ENCODE measurements at regions not wholly inside any gene's neighbourhood (a gene's known extent, or its start where the extent isn't known, plus 50 kb on each side); places are given as distances from the start of the nearest gene placed in this dataset.
"Not testable (repeated sequence)": the region's sequence is repeated elsewhere in the genome, so short reads cannot be mapped to it uniquely, and the experiment has no call there.

GRCh38 chr15:44817797-44818196, 81.5 kb downstream of the TRIM69 start:
- not testable (repeated sequence) for H3K27ac ChIP-seq; DNase-seq; H3K4me3 ChIP-seq (ENCODE audit: low read depth, low read length); H3K36me3 ChIP-seq; H3K27me3 ChIP-seq (ENCODE audit: insufficient read depth, low read depth, severe bottlenecking); H3K9me3 ChIP-seq (ENCODE audit: severe bottlenecking)

GRCh38 chr15:44819331-44819987, 83.1 kb downstream of the TRIM69 start:
- not testable (repeated sequence) for H3K27me3 ChIP-seq (ENCODE audit: insufficient read depth, low read depth, severe bottlenecking); H3K4me3 ChIP-seq (ENCODE audit: low read depth, low read length); H3K36me3 ChIP-seq; H3K27ac ChIP-seq; H3K9me3 ChIP-seq (ENCODE audit: severe bottlenecking); DNase-seq

DNA sequence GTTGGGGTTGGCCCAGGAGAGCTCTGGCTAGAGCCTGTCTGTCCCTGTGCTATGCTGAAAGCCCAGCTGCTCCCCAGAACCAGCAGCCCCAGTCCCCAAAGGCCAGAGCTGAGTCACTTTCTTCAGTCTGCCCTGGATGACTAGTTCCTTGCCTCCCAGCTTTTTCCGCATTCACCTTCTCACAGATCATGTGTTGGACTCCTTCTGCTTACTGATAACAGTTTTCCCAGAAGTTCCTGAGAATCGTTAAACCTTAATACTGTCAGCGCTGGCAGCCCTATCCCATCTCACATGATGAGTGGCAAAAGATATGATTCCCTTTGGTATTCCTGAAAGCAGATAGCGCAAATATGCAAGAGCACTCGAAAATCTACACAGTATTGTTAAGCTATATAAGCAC, 84.2 kb downstream of the TRIM69 start:
- not testable (repeated sequence) for H3K36me3 ChIP-seq; H3K4me3 ChIP-seq (ENCODE audit: low read depth, low read length); H3K27me3 ChIP-seq (ENCODE audit: insufficient read depth, low read depth, severe bottlenecking); H3K9me3 ChIP-seq (ENCODE audit: severe bottlenecking); H3K27ac ChIP-seq; DNase-seq

GRCh38 chr15:44820967-44821366, 84.6 kb downstream of the TRIM69 start:
- not testable (repeated sequence) for DNase-seq; H3K27ac ChIP-seq; H3K9me3 ChIP-seq (ENCODE audit: severe bottlenecking); H3K27me3 ChIP-seq (ENCODE audit: insufficient read depth, low read depth, severe bottlenecking); H3K4me3 ChIP-seq (ENCODE audit: low read depth, low read length); H3K36me3 ChIP-seq

DNA sequence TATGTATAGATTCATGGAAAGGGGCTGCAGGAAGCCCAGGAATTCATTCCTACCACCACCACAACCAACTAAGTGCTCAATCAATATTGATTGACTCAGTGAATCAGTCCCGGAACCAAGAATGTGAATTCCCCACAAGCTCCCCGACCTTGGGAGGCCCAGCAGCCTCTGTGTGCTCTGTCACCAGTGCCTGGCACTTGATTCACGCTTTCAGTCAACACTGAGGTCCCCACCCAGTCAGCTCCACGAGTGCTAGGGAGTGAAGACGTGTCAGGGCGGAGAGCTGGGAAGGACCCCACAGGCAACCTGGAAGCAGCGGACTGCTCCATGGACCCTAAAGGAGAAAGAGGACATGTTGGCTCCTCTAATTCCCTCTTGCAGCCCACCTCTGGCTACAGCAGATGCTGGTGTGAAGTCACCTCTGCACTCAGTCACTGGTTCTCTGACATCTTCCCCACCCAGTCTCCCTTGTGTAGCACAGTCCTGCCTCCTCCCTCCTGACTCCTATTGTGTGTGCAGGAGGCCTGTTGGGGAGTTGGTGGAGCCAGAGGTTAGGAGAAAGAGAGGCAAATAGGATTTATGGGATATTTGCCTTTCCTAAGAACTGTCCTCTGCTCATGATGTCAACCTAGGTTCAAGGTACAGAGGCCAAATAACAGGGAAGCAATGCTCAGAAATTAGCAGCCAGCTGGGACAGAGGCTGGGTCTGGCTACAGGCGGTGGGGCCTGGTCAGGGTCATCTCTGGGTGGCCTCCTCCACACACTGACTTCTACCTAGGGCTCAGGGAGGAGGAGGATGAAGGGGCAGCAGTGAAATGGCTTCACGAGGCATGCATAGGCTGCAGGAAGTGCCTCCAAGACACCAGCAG, 88.2 kb downstream of the TRIM69 start:
- H3K27ac ChIP-seq; H3K9me3 ChIP-seq (ENCODE audit: severe bottlenecking); H3K27me3 ChIP-seq (ENCODE audit: insufficient read depth, low read depth, severe bottlenecking); H3K36me3 ChIP-seq; DNase-seq; H3K4me3 ChIP-seq (ENCODE audit: low read depth, low read length): not testable (repeated sequence)

- not testable (repeated sequence) for DNase-seq; H3K9me3 ChIP-seq (ENCODE audit: severe bottlenecking); H3K27me3 ChIP-seq (ENCODE audit: insufficient read depth, low read depth, severe bottlenecking); H3K4me3 ChIP-seq (ENCODE audit: low read depth, low read length); H3K27ac ChIP-seq; H3K36me3 ChIP-seq
Measured at GRCh38 chr15:44826583-44826982, 90.3 kb downstream of the TRIM69 start.

DNA sequence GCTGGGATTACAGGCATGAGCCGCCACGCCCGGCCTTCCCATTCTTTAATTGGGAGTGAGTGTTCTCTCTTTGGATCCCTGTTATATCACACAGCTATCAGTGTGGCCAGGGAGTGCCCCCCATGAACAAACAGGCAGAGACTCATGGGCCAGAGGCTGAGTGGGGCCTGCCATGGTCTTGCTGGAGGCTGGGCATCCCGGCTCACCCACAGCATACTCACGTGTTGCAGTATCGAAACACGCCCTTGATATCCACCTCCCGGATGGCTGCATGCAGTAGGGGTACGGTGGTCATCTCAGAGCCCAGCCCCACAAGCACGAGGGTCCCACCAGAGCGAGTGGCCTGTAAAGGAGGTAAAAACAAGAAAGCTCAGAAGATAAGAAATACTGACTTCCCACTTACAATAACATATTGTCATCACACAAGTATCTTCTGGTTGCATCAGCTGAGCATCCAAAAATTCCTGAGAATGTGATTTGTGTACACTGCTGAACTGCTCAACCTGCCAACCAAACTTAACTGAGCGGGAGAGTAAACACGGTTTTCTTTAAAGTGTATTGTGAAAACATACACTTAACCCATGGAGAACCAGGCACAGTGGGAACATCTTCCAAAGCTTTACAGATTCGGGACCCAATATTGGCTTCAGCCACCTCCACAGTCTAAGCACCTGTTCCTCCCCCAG, 92.0 kb downstream of the TRIM69 start:
- DNase-seq; H3K27ac ChIP-seq; H3K36me3 ChIP-seq; H3K27me3 ChIP-seq (ENCODE audit: insufficient read depth, low read depth, severe bottlenecking); H3K4me3 ChIP-seq (ENCODE audit: low read depth, low read length); H3K9me3 ChIP-seq (ENCODE audit: severe bottlenecking): not testable (repeated sequence)

GRCh38 chr15:44829150-44829549, 92.8 kb downstream of the TRIM69 start:
- not testable (repeated sequence) for H3K27me3 ChIP-seq (ENCODE audit: insufficient read depth, low read depth, severe bottlenecking); H3K4me3 ChIP-seq (ENCODE audit: low read depth, low read length); H3K27ac ChIP-seq; DNase-seq; H3K9me3 ChIP-seq (ENCODE audit: severe bottlenecking); H3K36me3 ChIP-seq

DNA sequence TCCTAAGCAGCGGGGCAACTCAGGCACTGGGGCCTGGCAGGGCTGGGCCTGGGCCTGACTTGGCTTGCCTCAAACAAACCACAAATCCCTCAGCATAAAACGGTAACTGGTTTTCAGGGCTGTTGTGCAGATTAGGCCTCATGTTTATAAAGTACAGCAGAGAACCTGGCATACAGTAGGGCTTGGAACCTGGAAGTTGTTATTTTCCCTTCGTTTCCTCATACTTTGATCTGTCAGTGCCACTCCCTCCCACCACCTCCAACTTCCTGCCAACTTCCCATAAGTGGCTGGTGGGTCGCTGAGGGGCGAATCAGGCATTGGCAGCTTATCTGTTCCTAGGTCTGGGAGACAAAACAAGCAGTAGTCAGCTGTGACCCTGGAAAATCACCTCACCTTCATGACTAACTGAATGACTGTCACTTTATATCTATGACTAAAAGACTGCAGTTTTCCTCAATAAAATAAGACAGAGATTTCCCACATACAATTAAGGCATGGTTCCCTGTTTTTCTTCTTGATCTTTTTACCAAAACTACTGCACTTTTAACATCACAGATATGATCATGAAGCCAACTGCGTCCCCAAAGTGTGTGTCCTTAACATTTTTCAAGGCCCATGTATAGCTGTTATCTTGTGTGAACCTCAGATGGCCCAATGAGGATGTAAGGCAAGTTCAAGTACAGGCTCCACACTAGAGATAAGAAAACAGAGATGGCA, 94.5 kb downstream of the TRIM69 start:
- H3K27ac ChIP-seq; H3K9me3 ChIP-seq (ENCODE audit: severe bottlenecking); H3K27me3 ChIP-seq (ENCODE audit: insufficient read depth, low read depth, severe bottlenecking); H3K4me3 ChIP-seq (ENCODE audit: low read depth, low read length); DNase-seq; H3K36me3 ChIP-seq: not testable (repeated sequence)

- H3K36me3 ChIP-seq; DNase-seq; H3K27ac ChIP-seq; H3K4me3 ChIP-seq (ENCODE audit: low read depth, low read length); H3K27me3 ChIP-seq (ENCODE audit: insufficient read depth, low read depth, severe bottlenecking); H3K9me3 ChIP-seq (ENCODE audit: severe bottlenecking): not testable (repeated sequence)
Measured at GRCh38 chr15:44831409-44831741, 95.0 kb downstream of the TRIM69 start.

DNA sequence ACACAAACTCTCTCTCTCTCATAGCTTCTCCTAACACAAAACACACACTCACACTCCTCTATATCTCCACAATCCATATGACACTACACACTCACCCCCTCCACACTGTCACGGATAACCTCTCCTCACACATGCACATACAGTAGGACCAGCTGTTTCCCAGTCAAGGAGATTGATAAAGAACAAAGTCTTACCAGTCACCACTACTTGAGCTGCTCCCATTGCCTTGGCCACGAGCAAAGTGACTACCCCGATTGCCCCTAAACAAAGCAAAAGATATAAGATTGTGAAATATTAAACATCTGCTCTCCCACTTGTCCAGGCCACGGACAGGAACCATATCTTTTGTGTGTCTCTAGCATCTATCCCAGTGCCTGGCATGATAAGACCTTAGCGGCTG, 95.8 kb downstream of the TRIM69 start:
- not testable (repeated sequence) for H3K4me3 ChIP-seq (ENCODE audit: low read depth, low read length); H3K9me3 ChIP-seq (ENCODE audit: severe bottlenecking); H3K36me3 ChIP-seq; DNase-seq; H3K27me3 ChIP-seq (ENCODE audit: insufficient read depth, low read depth, severe bottlenecking); H3K27ac ChIP-seq

GRCh38 chr15:44833081-44833480, 96.8 kb downstream of the TRIM69 start:
- DNase-seq; H3K27ac ChIP-seq; H3K4me3 ChIP-seq (ENCODE audit: low read depth, low read length); H3K36me3 ChIP-seq; H3K9me3 ChIP-seq (ENCODE audit: severe bottlenecking); H3K27me3 ChIP-seq (ENCODE audit: insufficient read depth, low read depth, severe bottlenecking): not testable (repeated sequence)

DNA sequence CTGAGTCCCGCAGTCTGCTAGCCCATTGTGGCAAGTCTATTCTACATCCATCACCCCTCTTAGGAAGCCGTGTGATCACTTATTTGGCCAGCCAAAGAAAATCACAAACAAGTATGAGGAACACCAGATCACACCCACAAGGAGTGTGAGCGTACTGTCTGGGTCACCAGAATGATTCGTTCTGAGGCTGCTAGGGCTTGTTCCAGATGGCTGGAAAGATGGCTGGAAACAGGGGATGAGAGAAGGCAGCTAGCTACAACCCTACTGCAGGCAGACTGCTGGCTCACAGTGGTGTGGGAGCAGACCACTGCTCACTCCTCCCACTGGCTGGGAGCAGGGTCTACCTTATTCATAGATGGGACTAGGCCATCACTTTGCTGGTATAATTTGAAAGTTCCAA, 97.4 kb downstream of the TRIM69 start:
- H3K4me3 ChIP-seq (ENCODE audit: low read depth, low read length); H3K27me3 ChIP-seq (ENCODE audit: insufficient read depth, low read depth, severe bottlenecking); DNase-seq; H3K27ac ChIP-seq; H3K9me3 ChIP-seq (ENCODE audit: severe bottlenecking); H3K36me3 ChIP-seq: not testable (repeated sequence)

DNA sequence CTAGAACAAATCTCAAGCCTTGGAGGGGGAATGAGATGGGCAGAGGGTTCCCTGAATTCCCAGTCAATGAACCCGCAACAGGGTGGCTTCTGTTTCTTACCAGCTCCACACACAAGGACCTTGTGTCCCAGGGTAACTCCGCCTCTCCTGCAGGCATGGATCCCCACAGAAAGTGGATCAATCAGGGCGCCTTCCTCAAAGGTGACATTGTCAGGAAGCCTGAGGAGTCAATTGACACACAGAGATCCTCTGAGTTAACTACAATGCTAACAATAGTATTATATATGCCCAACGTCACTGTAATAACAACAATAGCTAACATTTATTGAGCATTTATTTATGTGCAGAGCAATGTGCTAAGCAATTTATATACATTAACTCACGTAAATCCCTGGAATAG, 98.8 kb downstream of the TRIM69 start:
- H3K4me3 ChIP-seq (ENCODE audit: low read depth, low read length); H3K27ac ChIP-seq; H3K36me3 ChIP-seq; H3K9me3 ChIP-seq (ENCODE audit: severe bottlenecking); H3K27me3 ChIP-seq (ENCODE audit: insufficient read depth, low read depth, severe bottlenecking); DNase-seq: not testable (repeated sequence)
